ENCODE measurements at regions not wholly inside any gene's neighbourhood (a gene's known extent, or its start where the extent isn't known, plus 50 kb on each side); places are given as distances from the start of the nearest gene placed in this dataset.

- no peak for TF ChIP-seq CTCF (IDR thresholded peaks at IDR 0.05)
- no peak for TF ChIP-seq POLR2A (IDR thresholded peaks at IDR 0.05)
These were observed 117.6 kb downstream of the LY86 start for GRCh38 chr6:6705915-6706675.

Measured in uterus (tissue), 2 donors.